G401 (cell line): ENCODE measurements at regions not wholly inside any gene's neighbourhood (a gene's known extent, or its start where the extent isn't known, plus 50 kb on each side); places are given as distances from the start of the nearest gene placed in this dataset.

Experiments used
- DNase-seq: peaks from one replicate; pipeline ENCODE4 v3.0.0-alpha.2; 2015; ENCODE audit warnings: low spot score
- in situ Hi-C: cut with HindIII; loops from 2 replicates; pipeline ENCODE4 v1.10.0; 2016; ENCODE audit warnings: low sequenced_read_pairs, mixed read lengths

DNA sequence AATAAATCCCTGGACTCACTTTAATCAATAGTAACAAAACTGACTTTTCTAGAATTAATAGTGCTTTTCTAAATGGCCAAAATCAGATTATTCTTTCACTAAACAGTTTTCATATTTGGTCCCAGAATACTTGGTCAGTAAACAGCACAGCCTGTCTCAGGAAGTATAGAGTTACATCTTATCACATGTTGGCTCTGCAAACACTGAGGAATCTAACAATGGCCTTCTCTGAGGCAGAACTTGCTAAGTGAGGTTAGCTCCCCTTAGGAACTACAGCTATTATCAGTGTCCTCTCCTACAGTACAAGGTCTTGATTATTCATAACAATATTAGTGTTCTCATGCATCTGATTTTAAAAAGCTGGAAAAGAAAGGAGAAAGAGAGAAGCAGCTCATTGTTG lies 1622.8 kb downstream of the HACE1 start:
- in situ Hi-C loops: no loop called here
- DNase-seq: no peak

DNA sequence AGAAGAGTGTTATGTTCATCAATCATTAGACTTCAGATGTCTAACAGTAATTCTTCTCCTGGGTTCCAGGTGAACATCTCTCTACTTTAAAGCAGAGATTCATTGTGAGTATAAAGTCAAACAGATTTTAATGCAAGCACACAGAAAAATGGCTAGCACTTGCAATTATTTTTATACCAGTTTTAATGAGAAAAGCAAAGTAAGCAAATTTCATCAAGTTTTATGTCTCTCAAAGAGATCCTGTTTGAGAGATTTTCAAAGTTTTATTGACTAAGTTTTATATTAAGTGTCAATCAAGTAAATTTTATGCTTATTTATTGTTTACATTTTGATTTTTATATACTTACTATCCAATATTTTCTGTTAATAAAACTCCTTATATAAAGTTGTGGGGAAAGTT lies 1628.5 kb downstream of the HACE1 start:
- in situ Hi-C loops: no loop called here
- DNase-seq: no peak

DNA sequence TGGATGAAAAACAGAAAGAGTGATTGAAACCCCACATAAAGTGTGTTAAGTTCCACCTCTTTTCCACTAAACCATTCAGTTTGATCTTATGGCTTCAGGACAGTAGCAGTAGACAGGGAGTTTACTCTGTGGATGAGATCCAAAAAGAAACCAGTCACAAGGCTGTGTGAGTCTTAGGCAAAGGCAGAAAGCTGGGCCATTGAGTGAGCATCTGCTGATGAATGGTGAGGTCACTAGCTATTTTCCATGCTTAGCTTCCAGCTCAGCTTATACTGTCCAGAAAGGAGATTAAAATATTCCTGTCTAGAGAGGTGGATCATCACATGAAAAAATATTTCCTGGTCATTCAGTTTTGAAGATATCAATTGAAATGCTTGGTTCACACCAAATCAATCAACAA lies 1643.9 kb downstream of the HACE1 start:
- in situ Hi-C loops: no loop called here
- no peak for DNase-seq

DNA sequence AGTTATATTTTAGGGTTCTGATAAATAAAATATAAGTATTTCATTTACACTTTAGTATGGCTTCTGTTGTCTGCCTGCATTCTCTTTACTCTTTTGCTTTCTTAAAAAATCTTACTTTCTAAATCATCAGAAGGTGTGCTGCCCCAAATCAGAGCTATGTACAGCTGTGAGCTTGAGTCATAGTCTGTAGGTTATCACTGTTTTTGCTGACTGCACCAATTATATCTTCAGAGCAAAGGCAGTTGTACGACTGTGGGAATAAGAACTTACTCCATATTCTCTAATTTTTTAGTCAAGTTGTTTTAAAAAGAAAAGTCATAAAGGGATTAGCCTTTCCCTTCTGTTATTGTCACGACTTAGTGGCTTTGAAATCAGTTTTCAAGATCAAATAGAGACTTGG lies 1649.0 kb downstream of the HACE1 start:
- DNase-seq: no peak
- in situ Hi-C loops: no loop called here

DNA sequence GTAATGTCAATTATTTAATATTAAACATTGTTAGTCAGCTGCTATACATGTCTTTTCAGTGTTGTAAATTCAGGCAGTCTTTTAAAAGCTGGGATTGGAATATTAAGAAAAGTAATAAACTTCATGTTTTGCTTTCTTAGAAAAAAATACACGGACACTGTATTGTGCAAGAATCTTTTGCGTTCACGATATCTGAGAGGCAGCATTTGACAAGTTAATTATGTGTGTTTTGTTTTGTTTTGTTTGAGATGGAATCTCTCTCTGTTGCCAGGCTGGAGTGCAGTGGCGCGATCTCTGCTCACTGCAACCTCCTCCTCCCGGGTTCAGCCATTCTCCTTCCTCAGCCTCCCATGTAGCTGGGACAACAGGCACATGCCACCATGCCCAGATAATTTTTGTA lies 1661.3 kb downstream of the HACE1 start:
- DNase-seq: no peak
- in situ Hi-C loops: no loop called here

DNA sequence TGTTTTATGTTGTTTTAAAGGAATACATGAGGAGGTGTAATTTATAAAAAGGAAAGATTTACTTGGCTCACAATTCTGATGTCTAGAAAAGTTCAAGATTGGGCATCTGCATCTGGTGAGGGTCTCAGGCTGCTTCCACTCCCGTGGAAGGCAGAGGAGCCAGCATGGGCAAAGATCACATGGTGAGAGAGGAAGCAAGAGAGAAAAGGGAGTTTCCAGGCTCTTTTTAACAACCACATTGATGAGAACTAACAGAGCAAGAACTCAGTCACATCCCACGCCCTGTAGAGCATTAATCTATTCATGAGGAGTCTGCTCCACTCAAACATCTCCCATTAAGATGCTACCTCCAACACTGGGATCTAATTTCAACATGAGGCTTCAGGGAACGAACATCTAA lies 1666.3 kb downstream of the HACE1 start:
- in situ Hi-C loops: no loop called here
- DNase-seq: no peak

DNA sequence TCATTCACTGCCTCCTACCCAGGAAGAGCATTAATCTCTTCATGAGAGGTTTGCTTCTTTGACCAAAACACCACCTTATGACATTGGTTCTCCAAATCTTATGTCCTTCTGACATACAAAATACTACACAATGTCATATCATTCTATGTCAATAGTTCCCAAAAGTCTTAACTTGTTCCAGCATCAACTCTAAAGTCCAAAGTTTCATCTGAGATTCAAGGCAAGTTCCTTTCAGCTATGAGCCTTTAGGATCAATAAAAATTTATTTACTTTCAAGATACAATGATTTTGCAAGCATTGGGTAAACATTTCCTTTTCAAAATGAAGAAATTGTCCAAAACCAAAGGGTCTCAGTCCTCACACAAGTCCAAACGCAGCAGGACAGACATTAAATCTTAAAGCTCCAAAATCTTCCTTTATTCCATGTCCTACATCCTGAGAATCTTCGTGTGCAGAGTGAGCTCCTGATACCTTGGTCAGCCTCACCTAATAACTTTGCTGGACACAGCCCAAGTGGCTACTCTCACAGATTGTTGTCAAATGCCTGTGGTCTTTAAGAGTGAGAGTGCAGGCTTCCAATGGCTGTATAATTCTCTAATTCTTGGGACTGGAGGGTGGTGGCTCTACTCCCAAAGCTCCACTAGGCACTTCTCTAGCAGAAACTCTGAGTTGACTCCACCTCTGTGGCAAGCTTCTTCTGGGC lies 1668.2 kb downstream of the HACE1 start:
- no peak for DNase-seq
- in situ Hi-C loops: no loop called here

DNA sequence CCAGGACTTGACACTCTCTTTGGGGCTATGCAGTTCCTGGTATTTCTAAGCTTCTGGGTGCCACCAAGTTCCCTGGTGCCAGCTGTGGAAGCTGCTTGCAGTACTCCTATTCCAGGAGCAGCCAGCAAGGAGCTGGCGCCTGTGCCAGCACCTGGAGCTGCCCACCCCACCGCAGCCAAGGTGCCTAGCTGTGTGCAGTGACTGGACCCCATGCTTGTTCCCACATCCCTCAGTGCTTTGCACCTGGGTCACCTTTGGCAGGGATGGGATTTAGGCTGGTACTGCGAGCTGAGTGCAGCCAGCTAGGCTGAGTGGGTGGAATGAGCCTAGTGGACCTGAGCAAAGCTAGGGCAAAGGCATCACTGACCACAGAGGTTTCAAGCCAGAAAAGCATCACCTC lies 1674.9 kb downstream of the HACE1 start:
- DNase-seq: no peak
- in situ Hi-C loops: no loop called here

DNA sequence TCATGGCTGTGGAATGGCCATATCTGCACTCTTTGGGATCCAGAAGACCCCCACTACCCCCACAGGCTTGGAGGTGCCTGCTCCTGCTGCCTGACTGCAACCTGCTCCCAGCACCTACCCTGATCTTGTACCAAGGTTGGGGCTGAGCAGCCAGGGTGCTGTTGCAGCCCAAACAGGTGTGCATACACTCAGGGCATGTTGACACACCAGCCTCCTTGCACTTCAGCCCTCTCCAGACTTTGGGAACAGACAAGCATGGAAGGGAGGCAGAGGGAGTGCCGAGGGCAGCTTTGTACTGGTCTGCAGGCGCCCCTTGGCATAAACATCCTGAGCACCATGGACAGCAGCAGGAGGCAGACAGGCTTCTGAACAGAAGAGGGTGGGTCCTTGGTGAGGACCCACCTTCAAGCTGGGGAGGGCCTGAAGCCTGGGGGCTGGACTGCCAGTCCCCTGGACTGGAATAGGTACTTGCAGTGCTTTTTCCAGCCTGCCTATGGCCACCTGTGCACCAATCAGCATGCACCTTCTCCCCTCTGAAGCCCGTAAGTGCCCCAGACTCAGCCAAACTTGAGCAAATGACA lies 1675.8 kb downstream of the HACE1 start:
- in situ Hi-C loops: no loop called here
- no peak for DNase-seq

DNA sequence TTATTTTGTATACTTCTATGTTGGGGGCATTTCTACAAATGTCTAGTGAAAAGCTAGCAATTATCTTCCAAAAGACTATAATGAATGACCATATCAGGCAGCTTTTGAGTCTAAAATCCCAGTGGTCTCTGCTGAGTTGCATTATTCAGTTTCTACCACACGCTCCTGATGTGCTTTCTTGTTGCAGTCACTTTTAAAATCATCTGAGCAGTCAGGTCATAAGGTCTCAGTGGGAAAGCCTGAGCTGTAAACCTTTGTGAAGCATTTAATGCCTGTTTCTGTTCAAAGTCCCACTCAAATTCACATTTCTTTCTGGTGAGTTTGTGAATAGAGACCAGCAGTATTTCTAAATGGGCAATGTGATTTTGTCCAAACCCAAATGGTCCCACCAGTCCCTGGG lies 1681.5 kb downstream of the HACE1 start:
- in situ Hi-C loops: no loop called here
- no peak for DNase-seq

DNA sequence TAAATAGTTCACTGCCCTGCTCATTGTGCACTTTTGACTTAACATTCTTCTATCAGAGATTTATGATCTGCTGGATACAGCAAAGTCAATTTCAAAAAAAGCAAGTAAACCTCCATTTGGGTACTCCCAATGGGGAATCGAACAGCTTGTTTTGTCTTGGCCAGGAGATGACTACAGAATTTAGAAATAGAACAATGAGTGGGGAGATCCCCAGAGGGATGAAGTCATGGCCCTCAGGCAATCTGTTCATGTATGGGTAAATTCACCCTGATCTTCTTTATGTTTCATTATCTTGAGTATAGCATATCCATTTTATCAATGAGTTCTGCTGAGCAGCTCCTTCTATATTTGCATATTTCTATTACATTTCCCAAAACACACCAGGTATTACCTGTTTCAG lies 1681.9 kb downstream of the HACE1 start:
- peak; percentile 23 for DNase-seq
- in situ Hi-C loops: no loop called here

DNA sequence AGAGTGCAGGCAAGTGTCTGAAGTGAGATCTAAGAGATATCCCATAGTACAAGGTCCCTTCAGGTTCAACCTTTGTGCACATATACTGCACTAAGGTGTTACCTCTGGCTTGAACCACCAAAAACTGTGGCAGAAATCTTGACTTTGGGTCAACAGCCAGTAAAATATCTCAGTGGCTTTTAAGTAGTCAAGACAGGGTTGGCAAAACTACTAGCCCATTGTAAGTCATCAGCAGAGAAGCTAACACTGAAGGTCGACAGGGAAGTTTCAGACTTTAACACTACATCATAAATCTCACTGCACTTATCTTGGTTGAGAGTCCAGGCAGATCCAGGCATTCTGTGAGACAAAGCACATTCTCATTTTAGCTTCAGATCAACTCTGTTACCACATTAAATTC lies 1684.7 kb downstream of the HACE1 start:
- DNase-seq: no peak
- in situ Hi-C loops: no loop called here

DNA sequence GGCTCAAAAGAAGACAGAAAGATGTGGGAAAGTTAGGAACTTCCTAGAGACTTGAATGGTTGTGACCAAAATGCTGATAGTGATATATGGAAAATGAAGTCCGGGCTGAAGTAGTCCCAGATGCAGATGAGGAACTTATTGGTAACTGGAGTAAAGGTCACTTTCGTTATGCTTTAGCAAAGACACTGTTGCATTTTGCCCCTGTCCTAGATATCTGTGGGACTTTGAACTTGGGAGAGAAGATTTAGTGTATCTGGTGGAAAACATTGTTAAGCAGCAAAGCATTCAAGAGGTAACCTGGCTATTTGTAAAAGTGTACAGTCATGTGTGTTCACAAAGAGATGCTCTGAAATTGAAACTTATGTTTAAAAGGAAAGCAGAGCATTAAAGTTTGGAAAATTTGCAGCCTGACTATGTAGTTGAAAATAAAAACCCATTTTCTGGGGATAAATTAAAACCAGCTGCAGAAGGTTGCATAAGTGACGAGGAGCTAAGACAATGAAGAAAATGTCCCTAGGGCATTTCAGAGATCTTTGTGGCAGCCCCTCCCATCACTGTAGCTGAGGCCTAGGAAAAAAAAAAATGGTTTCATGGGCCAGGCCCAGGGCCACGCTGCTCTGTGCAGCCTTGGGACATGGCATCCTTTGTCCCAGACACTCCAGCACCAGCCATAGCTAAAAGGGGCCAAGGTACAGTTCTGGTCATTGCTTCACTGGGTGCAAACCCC lies 1692.2 kb downstream of the HACE1 start:
- DNase-seq: no peak
- in situ Hi-C loops: no loop called here

DNA sequence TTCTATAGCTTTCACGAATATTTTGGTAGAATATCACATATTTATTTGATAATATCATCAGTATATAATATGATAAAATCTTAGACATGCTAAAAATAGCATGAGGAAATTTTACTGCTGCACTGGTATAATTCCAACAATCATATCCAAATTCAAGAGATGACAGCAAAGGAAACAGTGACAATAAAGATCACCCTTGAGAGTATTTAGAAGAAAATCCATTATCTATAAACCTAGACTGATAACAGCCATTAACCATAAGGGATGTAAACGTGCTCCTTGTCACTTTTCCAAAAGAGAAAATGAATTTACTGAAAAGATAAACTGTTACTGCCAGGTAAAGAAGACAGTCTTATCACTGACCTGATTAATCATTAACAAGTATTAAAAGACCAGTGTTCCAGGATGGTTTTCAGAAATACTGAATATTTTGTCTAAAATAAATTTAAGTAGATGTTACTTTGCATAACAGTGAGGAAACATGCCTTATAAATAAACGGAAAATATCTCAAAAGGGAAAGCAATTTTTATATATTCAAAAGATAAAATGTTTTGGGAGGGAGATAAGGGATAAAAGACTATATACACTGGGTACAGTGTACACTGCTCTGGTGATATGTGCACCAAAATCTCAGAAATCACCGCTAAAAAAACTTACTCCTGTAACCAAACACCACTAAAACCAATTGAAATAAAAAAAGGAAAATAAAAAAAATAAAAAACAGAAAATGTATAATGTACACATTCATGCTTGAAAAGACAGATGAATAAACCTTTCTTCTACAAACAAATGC lies 1704.7 kb downstream of the HACE1 start:
- in situ Hi-C loops: no loop called here
- no peak for DNase-seq

DNA sequence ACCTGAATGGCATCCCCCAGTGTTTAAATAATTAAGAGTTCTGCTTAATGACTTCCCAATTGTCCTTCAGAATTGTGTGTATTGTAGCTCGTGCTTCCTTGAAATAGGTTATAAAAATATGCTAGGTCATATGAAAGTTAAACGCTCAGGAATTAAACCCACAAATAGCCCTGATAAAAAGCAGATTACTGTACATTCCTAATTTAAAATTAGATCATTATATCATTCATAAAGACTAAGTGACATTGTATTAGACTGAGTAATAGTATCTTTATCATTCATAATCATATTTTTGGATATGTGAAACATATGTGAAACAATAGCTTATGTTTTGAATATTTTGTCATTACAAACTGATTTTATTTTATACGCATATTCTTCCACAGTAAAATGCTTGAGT lies 1706.7 kb downstream of the HACE1 start:
- in situ Hi-C loops: no loop called here
- DNase-seq: no peak

DNA sequence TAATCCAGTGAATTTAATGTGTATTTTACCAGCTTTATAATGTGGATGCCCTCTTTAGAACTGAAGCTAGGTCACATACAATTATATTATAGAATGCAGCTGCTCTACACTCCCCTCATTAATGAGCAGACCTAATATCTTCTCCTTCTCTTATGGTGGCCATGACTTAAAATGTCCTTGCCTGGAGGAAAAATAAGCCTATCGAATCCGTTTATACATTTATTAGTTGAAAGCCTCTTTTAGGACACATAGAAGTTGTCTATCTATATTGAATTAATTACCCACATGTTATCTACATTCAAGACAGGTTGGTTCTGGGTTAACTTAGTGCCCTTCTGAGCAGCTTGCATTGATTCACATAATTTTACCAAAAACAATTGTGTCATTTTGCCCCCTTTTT lies 1716.8 kb downstream of the HACE1 start:
- DNase-seq: no peak
- in situ Hi-C loops: no loop called here

DNA sequence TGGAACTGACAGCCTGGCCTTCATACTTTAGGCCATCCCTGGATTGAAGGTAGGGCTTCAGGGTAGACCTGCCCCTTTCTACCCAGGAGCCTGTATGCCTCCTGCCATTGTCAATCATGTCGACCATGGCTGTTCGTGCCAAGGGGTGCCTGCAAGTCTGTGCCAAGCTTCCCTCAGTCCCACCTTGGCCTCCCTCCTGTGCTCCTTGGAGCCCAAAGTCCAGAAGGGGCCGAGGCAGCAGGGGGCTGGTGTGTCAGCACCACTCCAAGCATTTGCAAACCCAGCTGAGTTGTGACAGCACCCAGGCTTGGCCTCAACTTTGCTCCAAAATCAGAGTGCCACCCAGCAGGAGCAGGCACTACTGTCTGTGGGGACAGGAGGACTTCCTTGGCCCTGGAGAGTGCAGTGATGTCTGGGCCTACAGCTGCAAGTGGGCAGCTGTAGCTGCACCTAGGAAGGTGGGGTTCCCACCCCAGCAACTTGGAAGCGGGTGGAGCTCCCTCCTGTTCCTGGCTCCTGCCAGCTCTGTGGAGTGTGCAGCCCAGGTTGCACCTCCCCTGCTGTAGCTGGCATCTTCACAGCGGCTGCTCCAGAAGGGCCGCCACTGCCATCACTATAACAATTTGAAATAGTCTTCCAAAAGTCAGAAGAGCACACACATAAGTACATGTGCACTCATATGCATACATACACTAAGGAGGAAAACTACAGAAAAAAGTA lies 1719.3 kb downstream of the HACE1 start:
- in situ Hi-C loops: no loop called here
- DNase-seq: no peak

DNA sequence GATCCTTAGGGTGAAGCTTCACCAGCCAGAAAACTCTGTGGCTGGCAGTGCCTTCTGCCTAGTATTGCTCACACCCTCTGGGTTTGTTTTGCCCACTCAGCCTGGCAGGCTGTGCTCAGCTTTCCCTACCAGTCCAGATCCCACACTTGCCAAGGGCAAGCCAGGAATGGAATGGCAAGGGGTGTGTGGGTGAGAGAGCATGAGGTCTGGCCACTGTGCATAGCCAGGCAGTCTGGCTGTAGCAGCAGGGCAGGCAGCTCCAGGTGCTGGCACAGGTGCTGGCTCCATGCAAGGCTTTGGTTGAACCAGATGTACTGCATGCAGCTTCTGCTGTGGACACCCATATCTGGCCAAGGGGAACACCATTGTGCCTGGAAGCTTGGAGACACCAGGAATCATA lies 1720.3 kb downstream of the HACE1 start:
- DNase-seq: no peak
- in situ Hi-C loops: no loop called here

DNA sequence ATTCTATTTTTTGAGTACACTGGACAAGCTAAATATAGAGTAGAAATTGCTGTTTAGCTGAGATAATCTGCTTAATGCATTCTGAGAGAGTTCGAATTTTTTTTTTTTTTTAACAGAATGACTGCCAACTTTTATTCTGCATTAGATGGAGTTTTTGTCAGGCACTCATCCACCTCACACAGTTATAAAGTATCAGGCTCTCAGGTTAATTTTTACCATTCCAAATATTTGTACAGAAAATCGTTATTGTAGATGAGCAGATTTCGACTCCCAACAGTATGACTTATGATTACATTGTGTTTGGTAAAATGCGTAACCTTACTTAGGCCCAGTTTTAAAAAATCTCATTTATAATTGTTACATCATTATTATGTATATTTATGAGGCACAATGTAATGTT lies 1731.0 kb downstream of the GRIK2 start:
- no peak for DNase-seq
- in situ Hi-C loops: no loop called here
